Fibroblast of lung (primary cell): ENCODE measurements at regions not wholly inside any gene's neighbourhood (a gene's known extent, or its start where the extent isn't known, plus 50 kb on each side); places are given as distances from the start of the nearest gene placed in this dataset.

Experiments used
- EZH2 ChIP-seq: IDR thresholded peaks from 2 replicates; pipeline ENCODE4 v1.5.1; 2012; ENCODE audit warnings: low read length, control low read depth, mild to moderate bottlenecking; ENCODE audit errors: missing control alignments
- TF ChIP-seq, protein P1 (sequence below), 2 donors: IDR thresholded peaks in 1 of 2; conservative IDR thresholded peaks in 1 of 2; 1 replicate in 1 of 2; 2 replicates in 1 of 2; pipeline ENCODE4 v1.5.1; 2011 to 2012; ENCODE audit warnings: low read length in 2 of 2, control low read depth in 1 of 2, inconsistent platforms in 1 of 2, low read depth in 1 of 2, mild to moderate bottlenecking in 1 of 2

DNA sequence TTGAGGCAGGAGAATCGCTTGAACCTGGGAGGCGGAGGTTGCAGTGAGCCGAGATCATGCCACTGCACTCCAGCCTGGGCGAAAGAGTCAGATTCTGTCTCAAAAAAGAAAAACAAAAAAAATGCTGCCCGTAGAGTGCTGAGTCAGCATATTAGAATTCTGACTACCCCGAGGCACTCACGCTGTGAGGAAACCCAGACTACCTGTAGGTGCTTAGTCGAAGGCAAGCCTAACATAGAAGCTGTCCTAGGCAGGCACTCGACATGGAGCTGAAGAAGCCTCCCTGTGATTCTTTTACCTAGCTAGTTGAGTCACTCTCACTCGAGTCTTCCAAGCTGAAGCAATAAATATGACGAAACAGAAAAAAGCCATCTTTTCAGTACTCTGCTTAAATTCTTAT lies 1323.2 kb upstream of the DDX18 start:
- TF ChIP-seq, protein P1, sequence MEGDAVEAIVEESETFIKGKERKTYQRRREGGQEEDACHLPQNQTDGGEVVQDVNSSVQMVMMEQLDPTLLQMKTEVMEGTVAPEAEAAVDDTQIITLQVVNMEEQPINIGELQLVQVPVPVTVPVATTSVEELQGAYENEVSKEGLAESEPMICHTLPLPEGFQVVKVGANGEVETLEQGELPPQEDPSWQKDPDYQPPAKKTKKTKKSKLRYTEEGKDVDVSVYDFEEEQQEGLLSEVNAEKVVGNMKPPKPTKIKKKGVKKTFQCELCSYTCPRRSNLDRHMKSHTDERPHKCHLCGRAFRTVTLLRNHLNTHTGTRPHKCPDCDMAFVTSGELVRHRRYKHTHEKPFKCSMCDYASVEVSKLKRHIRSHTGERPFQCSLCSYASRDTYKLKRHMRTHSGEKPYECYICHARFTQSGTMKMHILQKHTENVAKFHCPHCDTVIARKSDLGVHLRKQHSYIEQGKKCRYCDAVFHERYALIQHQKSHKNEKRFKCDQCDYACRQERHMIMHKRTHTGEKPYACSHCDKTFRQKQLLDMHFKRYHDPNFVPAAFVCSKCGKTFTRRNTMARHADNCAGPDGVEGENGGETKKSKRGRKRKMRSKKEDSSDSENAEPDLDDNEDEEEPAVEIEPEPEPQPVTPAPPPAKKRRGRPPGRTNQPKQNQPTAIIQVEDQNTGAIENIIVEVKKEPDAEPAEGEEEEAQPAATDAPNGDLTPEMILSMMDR (conservative IDR thresholded peaks at IDR 0.05 in 1 of 2, IDR thresholded peaks at IDR 0.05 in 1 of 2; ENCODE audit: low read depth in 1 of 2, low read length in 2 of 2), result no peak
- no peak for TF ChIP-seq EZH2
